Upper lobe of left lung (tissue), 6 donors: ENCODE measurements at regions not wholly inside any gene's neighbourhood (a gene's known extent, or its start where the extent isn't known, plus 50 kb on each side); places are given as distances from the start of the nearest gene placed in this dataset.
"Not testable (repeated sequence)": the region's sequence is repeated elsewhere in the genome, so short reads cannot be mapped to it uniquely, and the experiment has no call there.

Experiments used
- ATAC-seq, 2 donors: fragments of 200-7000 bp; cut with Tn5 transposase; one replicate each; pipeline ENCODE4 v1.9.1; 2022; ENCODE audit warnings: mild to moderate bottlenecking in 2 of 2, moderate library complexity in 2 of 2; ENCODE audit not compliant: low FRiP score in 2 of 2
- DNase-seq, 2 donors: peaks; one replicate each; pipeline ENCODE4 v3.0.0-alpha.2; 2019 to 2020
- H3K27ac ChIP-seq, 4 donors: fragments of 200-600 bp; sonication (generic); one replicate each; pipeline ENCODE4 v1.5.1; 2016 to 2019
- H3K27me3 ChIP-seq, 4 donors: fragments of 200-600 bp; sonication (generic); one replicate each; pipeline ENCODE4 v1.5.1; 2017 to 2019
- H3K36me3 ChIP-seq, 4 donors: fragments of 200-600 bp; sonication (generic); one replicate each; pipeline ENCODE4 v1.5.1; 2016 to 2019
- H3K4me1 ChIP-seq, 4 donors: fragments of 200-600 bp; sonication (generic); one replicate each; pipeline ENCODE4 v1.5.1; 2018 to 2019
- H3K4me3 ChIP-seq, 4 donors: fragments of 200-600 bp; sonication (generic); one replicate each; pipeline ENCODE4 v1.5.1; 2017 to 2019; ENCODE audit warnings: mild to moderate bottlenecking in 2 of 4, moderate library complexity in 1 of 4
- H3K9me3 ChIP-seq, 4 donors: fragments of 200-600 bp; sonication (generic); one replicate each; pipeline ENCODE4 v1.5.1; 2018 to 2019
- EP300 ChIP-seq, 4 donors: sonication (generic); formaldehyde crosslinking; IDR thresholded peaks; one replicate each; pipeline ENCODE4 v1.5.1; 2017; ENCODE audit warnings: antibody characterized with exemption in 4 of 4, control low read depth in 2 of 4
- POLR2A ChIP-seq, 4 donors: fragments of 450-650 bp; IDR thresholded peaks; one replicate each; pipeline ENCODE4 v1.5.1; 2016 to 2017; ENCODE audit warnings: antibody characterized with exemption in 4 of 4, mild to moderate bottlenecking in 2 of 4
- POLR2AphosphoS5 ChIP-seq, 2 donors: sonication (generic); formaldehyde crosslinking; IDR thresholded peaks; one replicate each; pipeline ENCODE4 v1.5.1; 2017; ENCODE audit warnings: antibody characterized with exemption in 2 of 2
- WGBS, 2 donors: methylation state at CpG; one replicate each; pipeline ENCODE4 v1.1.5; 2017 to 2018; 5-methylcytosine and 5-hydroxymethylcytosine counted together
- TF ChIP-seq, protein P1 (sequence below), 6 experiments: fragments of 450-650 bp in 4 of 6; fragments of 200-600 bp in 2 of 6; sonication (generic) in 2 of 6; IDR thresholded peaks; one replicate each; pipeline ENCODE4 v1.5.1; 2016 to 2019; ENCODE audit warnings: antibody characterized with exemption in 6 of 6
- donor health status: DM: no; HTN: no; CAD: no; lungs with moderate emphysema.
- donor health status: DM: no; HTN: yes; CAD: no; lungs with severe emphysema.

DNA sequence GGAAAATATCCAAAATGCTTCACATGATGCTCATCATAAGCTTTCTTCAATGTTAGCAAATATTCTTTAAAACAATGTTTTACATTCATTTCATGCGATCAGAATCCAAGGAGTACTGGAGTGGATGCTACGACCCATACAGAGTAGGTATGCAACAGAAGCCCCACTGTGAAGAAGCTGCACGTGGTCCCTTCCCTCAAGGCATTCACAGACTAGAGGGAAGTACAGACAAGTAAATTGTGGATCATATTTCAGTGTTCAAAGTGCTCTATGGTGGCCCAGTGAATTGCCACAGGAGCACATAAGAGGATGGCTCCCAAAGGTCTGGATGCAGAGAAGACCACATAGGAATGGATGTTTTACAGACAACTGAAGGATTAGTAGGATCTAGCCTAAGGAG is 789.9 kb downstream of the IGSF11 start:
- H3K36me3 ChIP-seq, result no peaks in the 10 kb centered on the region
- ATAC-seq, result no peak

DNA sequence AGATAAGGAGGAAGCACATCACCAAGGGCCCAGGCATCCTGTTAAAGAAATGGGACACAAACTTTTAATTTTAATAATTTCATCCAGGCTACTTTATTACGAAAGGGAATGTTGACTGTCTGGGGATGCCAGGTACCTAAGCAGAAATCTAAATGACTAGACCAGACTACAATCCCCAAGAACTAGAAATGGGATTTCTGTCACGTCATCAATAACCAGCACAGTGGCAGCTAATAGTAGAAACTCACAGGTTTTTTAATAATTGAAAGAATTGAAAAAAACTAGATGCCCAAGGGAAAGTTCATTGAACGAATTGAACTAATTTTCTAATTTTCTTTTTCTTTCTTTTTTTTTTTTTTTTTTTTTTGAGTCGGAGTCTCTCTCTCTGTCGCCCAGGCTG is 789.3 kb downstream of the IGSF11 start:
- no peaks in the 10 kb centered on the region for H3K4me1 ChIP-seq
- H3K4me3 ChIP-seq, result no peak overlapping the region
- H3K9me3 ChIP-seq, result no peaks in the 10 kb centered on the region
- TF ChIP-seq POLR2A (IDR thresholded peaks at IDR 0.05) (no peak), EP300 (IDR thresholded peaks at IDR 0.05) (no peak), POLR2AphosphoS5 (IDR thresholded peaks at IDR 0.05) (no peak)
- TF ChIP-seq, protein P1, sequence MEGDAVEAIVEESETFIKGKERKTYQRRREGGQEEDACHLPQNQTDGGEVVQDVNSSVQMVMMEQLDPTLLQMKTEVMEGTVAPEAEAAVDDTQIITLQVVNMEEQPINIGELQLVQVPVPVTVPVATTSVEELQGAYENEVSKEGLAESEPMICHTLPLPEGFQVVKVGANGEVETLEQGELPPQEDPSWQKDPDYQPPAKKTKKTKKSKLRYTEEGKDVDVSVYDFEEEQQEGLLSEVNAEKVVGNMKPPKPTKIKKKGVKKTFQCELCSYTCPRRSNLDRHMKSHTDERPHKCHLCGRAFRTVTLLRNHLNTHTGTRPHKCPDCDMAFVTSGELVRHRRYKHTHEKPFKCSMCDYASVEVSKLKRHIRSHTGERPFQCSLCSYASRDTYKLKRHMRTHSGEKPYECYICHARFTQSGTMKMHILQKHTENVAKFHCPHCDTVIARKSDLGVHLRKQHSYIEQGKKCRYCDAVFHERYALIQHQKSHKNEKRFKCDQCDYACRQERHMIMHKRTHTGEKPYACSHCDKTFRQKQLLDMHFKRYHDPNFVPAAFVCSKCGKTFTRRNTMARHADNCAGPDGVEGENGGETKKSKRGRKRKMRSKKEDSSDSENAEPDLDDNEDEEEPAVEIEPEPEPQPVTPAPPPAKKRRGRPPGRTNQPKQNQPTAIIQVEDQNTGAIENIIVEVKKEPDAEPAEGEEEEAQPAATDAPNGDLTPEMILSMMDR (IDR thresholded peaks at IDR 0.05), result no peak
- H3K36me3 ChIP-seq, result no peaks in the 10 kb centered on the region
- DNase-seq (no peak), ATAC-seq (no peak)
- H3K27me3 ChIP-seq, result no peaks in the 10 kb centered on the region
- no peak overlapping the region for H3K27ac ChIP-seq
- 90 to 91% methylated on average over 5 of the region's 5 CpGs for WGBS, 2 donors

More for the DNA sequence above, 789.9 kb downstream of the IGSF11 start:
- no peak for TF ChIP-seq POLR2AphosphoS5 (IDR thresholded peaks at IDR 0.05)
- 52 to 58% methylated on average over 3 of the region's 3 CpGs for WGBS, 2 donors
- Histone ChIP-seq H3K4me1 (no peaks in the 10 kb centered on the region), H3K27me3 (no peaks in the 10 kb centered on the region), H3K27ac (no peak overlapping the region), H3K9me3 (no peaks in the 10 kb centered on the region), H3K4me3 (no peak overlapping the region)
- no peak for DNase-seq

DNA sequence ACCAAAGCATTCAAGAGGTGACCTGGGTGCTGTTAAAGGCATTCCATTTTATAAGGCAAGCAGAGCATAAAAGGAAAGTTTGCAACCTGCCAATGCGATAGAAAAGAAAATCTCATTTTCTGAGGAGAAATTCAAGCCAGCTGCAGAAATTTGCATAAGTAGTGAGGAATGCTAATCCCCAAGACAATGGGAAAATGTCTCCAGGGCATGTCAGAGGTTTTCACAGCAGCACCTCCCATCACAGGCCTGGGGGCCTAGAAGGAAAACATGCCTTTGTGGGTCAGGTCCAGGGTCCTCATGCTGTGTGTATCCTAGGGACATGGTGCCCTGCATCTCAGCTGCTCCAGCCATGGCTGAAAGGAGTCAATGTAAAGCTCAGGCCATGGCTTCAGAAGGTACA is 775.8 kb downstream of the IGSF11 start:
- H3K27me3 ChIP-seq, H3K4me3 ChIP-seq, H3K9me3 ChIP-seq, ATAC-seq, H3K4me1 ChIP-seq, H3K27ac ChIP-seq, H3K36me3 ChIP-seq, DNase-seq: not testable (repeated sequence)
- 92 to 100% methylated on average over 1 of the region's 1 CpG for WGBS, 2 donors

DNA sequence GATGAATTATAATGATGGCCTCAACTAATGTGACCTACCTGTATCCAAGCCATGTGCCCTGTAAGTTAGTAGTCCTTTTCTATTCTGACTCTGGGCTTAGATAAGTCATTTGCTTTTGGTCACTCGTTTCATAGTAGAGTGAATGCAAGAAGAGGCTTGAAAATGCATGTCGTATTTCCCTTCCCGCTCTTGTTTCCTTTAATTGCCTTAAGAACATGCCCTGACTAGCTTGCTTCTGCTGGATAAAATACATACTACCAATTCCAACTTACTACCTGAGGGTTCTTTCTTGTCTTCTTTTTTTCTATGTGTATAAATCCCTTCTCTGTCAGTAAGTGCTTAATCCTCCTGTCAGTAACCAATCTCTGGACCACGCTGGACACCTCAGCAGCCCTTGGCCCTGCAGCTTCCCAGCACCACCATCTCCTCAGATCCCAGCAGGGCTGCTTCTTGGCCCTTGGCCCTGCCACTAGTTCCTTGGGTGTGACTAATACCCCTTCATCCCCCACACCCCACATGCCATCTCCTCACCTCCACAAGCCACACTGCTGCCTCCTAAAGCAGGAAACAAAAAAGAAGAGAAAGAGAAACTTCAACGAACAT is 771.7 kb downstream of the IGSF11 start:
- Histone ChIP-seq H3K27me3 (no peaks in the 10 kb centered on the region), H3K36me3 (no peaks in the 10 kb centered on the region), H3K9me3 (peaks cover 0 to 10% (median 0%) of the 10 kb centered on the region in 4 donors), H3K27ac (no peak overlapping the region), H3K4me1 (no peaks in the 10 kb centered on the region), H3K4me3 (no peak overlapping the region)
- no peak for DNase-seq
- 85% methylated on average over 5 of the region's 5 CpGs for WGBS, 2 donors
- TF ChIP-seq EP300 (IDR thresholded peaks at IDR 0.05) (no peak), POLR2AphosphoS5 (IDR thresholded peaks at IDR 0.05) (no peak), POLR2A (IDR thresholded peaks at IDR 0.05) (no peak)
- TF ChIP-seq, protein P1 (IDR thresholded peaks at IDR 0.05), result no peak
- ATAC-seq, result no peak

DNA sequence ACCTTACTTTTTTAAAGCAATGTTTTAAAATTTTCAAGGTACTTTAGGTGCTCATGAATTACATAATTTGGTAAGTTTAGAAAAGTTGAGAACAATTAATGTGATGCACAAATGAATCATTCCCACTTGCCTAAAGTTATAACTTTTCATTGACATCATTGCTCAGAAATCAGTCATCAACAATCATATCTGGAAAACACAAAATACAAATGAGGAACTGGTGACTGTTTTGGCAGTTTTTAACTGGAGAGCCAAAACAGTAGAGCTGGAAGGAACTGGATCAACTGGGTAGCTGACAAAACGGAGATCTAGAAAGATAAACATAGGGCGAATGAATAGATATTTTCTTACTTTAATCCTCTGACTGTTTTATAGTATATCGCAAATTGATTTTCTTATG is 767.1 kb downstream of the IGSF11 start:
- TF ChIP-seq POLR2A (IDR thresholded peaks at IDR 0.05) (no peak), EP300 (IDR thresholded peaks at IDR 0.05) (no peak), POLR2AphosphoS5 (IDR thresholded peaks at IDR 0.05) (no peak)
- TF ChIP-seq, protein P1 (IDR thresholded peaks at IDR 0.05), result no peak
- ATAC-seq, result no peak
- Histone ChIP-seq H3K27me3 (no peaks in the 10 kb centered on the region), H3K4me3 (no peak overlapping the region), H3K36me3 (no peaks in the 10 kb centered on the region), H3K4me1 (no peaks in the 10 kb centered on the region), H3K27ac (no peak overlapping the region), H3K9me3 (peaks cover 0 to 4% (median 0%) of the 10 kb centered on the region in 4 donors)
- no peak for DNase-seq
- WGBS, 2 donors, result 81 to 84% methylated on average over 3 of the region's 3 CpGs

DNA sequence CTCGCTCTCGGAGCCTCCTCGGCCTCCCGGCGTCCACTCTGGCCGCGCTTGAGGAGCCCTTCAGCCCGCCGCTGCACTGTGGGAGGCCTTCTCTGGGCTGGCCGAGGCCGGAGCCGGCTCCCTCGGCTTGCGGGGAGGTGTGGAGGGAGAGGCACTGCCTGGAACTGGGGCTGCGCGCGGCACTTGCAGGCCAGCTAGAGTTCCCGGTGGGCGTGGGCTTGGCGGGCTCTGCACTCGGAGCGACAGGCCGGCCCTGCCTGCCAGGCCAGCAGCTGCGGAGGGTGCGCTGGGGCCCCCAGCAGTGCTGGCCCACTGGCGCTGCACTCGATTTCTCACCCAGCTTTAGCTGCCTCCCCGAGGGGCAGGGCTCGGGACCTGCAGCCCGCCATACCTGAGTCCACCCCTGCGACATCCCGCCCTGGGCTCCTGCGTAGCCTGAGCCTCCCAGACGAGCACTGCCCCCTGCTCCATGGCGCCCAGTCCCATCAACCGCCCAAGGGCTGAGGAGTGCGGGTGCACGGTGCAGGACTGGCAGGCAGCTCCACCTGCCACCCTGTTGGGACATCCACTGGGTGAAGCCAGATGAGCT is 765.0 kb downstream of the IGSF11 start:
- H3K4me1 ChIP-seq, result no peaks in the 10 kb centered on the region
- H3K27ac ChIP-seq, result no peak overlapping the region
- H3K36me3 ChIP-seq, result no peaks in the 10 kb centered on the region
- peak in 1 of 2 donors; percentile 70 for DNase-seq
- H3K27me3 ChIP-seq, result no peaks in the 10 kb centered on the region
- ATAC-seq, result peak in 1 of 2 donors; percentile 17
- WGBS, 2 donors, result 92 to 97% methylated on average over 19 to 31 of the region's 38 CpGs
- H3K9me3 ChIP-seq, result peaks cover 0 to 4% (median 0%) of the 10 kb centered on the region in 4 donors
- H3K4me3 ChIP-seq, result no peak overlapping the region
- TF ChIP-seq POLR2A (IDR thresholded peaks at IDR 0.05) (no peak), POLR2AphosphoS5 (IDR thresholded peaks at IDR 0.05) (no peak), EP300 (IDR thresholded peaks at IDR 0.05) (no peak)
- TF ChIP-seq, protein P1 (IDR thresholded peaks at IDR 0.05), result no peak
